Caco-2 (cell line): ENCODE measurements at regions not wholly inside any gene's neighbourhood (a gene's known extent, or its start where the extent isn't known, plus 50 kb on each side); places are given as distances from the start of the nearest gene placed in this dataset.

Experiments used
- BruUV-seq: library from RNA; stranded (reverse); fragments of 400-500 nt; replicated peaks from 2 replicates; lab custom pipeline; 2021; lab: Mats Ljungman, UMichigan
- CTCF ChIA-PET: fragments of 300-600 bp; sonication (Branson Sonifier 250); formaldehyde crosslinking; loops from one replicate; lab custom pipeline; 2022; ENCODE audit warnings: antibody characterized with exemption; lab: Charles Lee
- POLR2A ChIA-PET: fragments of 300-600 bp; sonication (Branson Sonifier 250); formaldehyde crosslinking; loops from one replicate; lab custom pipeline; 2022; ENCODE audit warnings: antibody characterized with exemption; lab: Charles Lee
- DNase-seq, 2 experiments: peaks; one replicate each; pipeline versions ENCODE4 v3.0.0 to v3.0.0-alpha.2; 2020 to 2022
- H3K27me3 ChIP-seq: replicated peaks from 2 replicates; pipeline ENCODE4 v1.6.0; 2011; ENCODE audit warnings: low read length; ENCODE audit not compliant: control insufficient read depth, insufficient read depth
- H3K36me3 ChIP-seq: 2 replicates; pipeline ENCODE4 v1.5.1; 2011; ENCODE audit warnings: low read length; ENCODE audit not compliant: control insufficient read depth, insufficient read depth
- H3K4me1 ChIP-seq: fragments of 250-450 bp; sonication (Bioruptor Pico); 2 replicates; pipeline ENCODE4 v1.5.1; 2020; ENCODE audit warnings: mild to moderate bottlenecking
- H3K4me3 ChIP-seq: 2 replicates; pipeline ENCODE4 v1.5.1; 2011; ENCODE audit warnings: low read depth, mild to moderate bottlenecking, control low read depth, low read length
- H3K9me3 ChIP-seq: fragments of 250-450 bp; sonication (Bioruptor Pico); 2 replicates; pipeline ENCODE4 v1.5.1; 2020; ENCODE audit warnings: mild to moderate bottlenecking, moderate library complexity
- H3K27ac Mint-ChIP-seq: one replicate; pipeline ENCODE4 v1.8.0; 2022; ENCODE audit warnings: mixed read lengths; ENCODE audit not compliant: unreplicated experiment
- H3K27me3 Mint-ChIP-seq: one replicate; pipeline ENCODE4 v1.8.0; 2022; ENCODE audit warnings: mixed read lengths; ENCODE audit not compliant: insufficient read depth, unreplicated experiment
- H3K36me3 Mint-ChIP-seq: one replicate; pipeline ENCODE4 v1.8.0; 2022; ENCODE audit warnings: mild to moderate bottlenecking, mixed read lengths; ENCODE audit not compliant: insufficient read depth, unreplicated experiment
- H3K4me1 Mint-ChIP-seq: one replicate; pipeline ENCODE4 v1.8.0; 2022; ENCODE audit warnings: low read depth, mixed read lengths; ENCODE audit not compliant: unreplicated experiment
- H3K4me3 Mint-ChIP-seq: one replicate; pipeline ENCODE4 v1.8.0; 2022; ENCODE audit warnings: mild to moderate bottlenecking, moderate library complexity, mixed read lengths; ENCODE audit not compliant: unreplicated experiment
- H3K9me3 Mint-ChIP-seq: one replicate; pipeline ENCODE4 v1.8.0; 2022; ENCODE audit warnings: mixed read lengths; ENCODE audit not compliant: unreplicated experiment
- intact Hi-C: fragments of 100-400 bp; cut with micrococcal nuclease; formaldehyde crosslinking; loops from one replicate; pipeline ENCODE4 v1.10.0; 2022; ENCODE audit not compliant: unreplicated experiment
- TF ChIP-seq, protein P1 (sequence below), 2 experiments: fragments of 200-600 bp in 1 of 2; IDR thresholded peaks; 1 replicate in 1 of 2; 2 replicates in 1 of 2; pipeline versions ENCODE4 v1.5.1 to v1.8.0; 2011 to 2022; ENCODE audit warnings: antibody characterized with exemption in 1 of 2, control low read depth in 1 of 2, inconsistent platforms in 1 of 2, low read depth in 1 of 2, low read length in 1 of 2, mild to moderate bottlenecking in 1 of 2, moderate library complexity in 1 of 2; ENCODE audit not compliant: insufficient read depth in 1 of 2, severe bottlenecking in 1 of 2, unreplicated experiment in 1 of 2

GRCh38 chr1:102580806-102581205 lies 527.5 kb downstream of the COL11A1 start:
- H3K4me1 Mint-ChIP-seq = no peaks in the 10 kb centered on the region
- no peak overlapping the region for H3K4me3 Mint-ChIP-seq
- H3K9me3 Mint-ChIP-seq = no peaks in the 10 kb centered on the region
- TF ChIP-seq, protein P1, sequence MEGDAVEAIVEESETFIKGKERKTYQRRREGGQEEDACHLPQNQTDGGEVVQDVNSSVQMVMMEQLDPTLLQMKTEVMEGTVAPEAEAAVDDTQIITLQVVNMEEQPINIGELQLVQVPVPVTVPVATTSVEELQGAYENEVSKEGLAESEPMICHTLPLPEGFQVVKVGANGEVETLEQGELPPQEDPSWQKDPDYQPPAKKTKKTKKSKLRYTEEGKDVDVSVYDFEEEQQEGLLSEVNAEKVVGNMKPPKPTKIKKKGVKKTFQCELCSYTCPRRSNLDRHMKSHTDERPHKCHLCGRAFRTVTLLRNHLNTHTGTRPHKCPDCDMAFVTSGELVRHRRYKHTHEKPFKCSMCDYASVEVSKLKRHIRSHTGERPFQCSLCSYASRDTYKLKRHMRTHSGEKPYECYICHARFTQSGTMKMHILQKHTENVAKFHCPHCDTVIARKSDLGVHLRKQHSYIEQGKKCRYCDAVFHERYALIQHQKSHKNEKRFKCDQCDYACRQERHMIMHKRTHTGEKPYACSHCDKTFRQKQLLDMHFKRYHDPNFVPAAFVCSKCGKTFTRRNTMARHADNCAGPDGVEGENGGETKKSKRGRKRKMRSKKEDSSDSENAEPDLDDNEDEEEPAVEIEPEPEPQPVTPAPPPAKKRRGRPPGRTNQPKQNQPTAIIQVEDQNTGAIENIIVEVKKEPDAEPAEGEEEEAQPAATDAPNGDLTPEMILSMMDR (IDR thresholded peaks at IDR 0.05; ENCODE audit: insufficient read depth in 1 of 2, low read depth in 1 of 2, low read length in 1 of 2, severe bottlenecking in 1 of 2, unreplicated experiment in 1 of 2) = no peak
- ChIA-PET POLR2A (no interaction called here), CTCF (no interaction called here)
- H3K27ac Mint-ChIP-seq = no peak overlapping the region
- no peak for DNase-seq
- intact Hi-C loops = no loop called here
- no peaks in the 10 kb centered on the region for H3K27me3 ChIP-seq
- no peaks in the 10 kb centered on the region for H3K4me1 ChIP-seq
- H3K9me3 ChIP-seq = no peaks in the 10 kb centered on the region
- H3K4me3 ChIP-seq = no peak overlapping the region
- no TSS peak for BruUV-seq
- no peaks in the 10 kb centered on the region for H3K36me3 Mint-ChIP-seq
- no peaks in the 10 kb centered on the region for H3K27me3 Mint-ChIP-seq
- no peaks in the 10 kb centered on the region for H3K36me3 ChIP-seq

- no peak overlapping the region for H3K4me3 ChIP-seq
- H3K4me1 ChIP-seq = no peaks in the 10 kb centered on the region
- Mint-ChIP-seq H3K4me3 (no peak overlapping the region), H3K9me3 (no peaks in the 10 kb centered on the region), H3K27ac (no peak overlapping the region), H3K36me3 (no peaks in the 10 kb centered on the region), H3K4me1 (no peaks in the 10 kb centered on the region), H3K27me3 (no peaks in the 10 kb centered on the region)
- no peaks in the 10 kb centered on the region for H3K36me3 ChIP-seq
- H3K27me3 ChIP-seq = no peaks in the 10 kb centered on the region
- ChIA-PET CTCF (no interaction called here), POLR2A (no interaction called here)
- no peaks in the 10 kb centered on the region for H3K9me3 ChIP-seq
- DNase-seq = no peak
- BruUV-seq = no TSS peak
- intact Hi-C loops = no loop called here
- TF ChIP-seq, protein P1 (IDR thresholded peaks at IDR 0.05; ENCODE audit: insufficient read depth in 1 of 2, low read depth in 1 of 2, low read length in 1 of 2, severe bottlenecking in 1 of 2, unreplicated experiment in 1 of 2) = no peak
Observed at GRCh38 chr1:102578804-102579203, 529.5 kb downstream of the COL11A1 start.

DNA sequence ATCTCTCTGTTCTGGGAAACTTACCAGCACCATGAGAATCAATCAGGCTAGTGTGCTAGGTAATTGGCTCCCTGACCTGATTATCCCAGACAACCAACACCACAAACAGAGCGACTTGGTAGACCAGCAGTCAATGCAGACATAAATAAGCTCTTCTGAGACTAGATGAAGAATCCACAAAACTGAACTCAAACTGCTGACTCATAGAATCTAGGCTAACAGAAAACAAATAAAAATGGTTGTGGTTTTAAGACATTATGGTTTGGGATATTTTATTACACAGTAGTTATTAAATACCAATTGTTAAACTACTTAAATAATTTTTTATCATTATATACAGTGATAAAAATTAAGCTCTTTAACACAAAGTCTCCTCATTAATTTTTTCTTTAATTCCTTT lies 535.7 kb downstream of the COL11A1 start:
- BruUV-seq = no TSS peak
- Mint-ChIP-seq H3K27me3 (no peaks in the 10 kb centered on the region), H3K27ac (no peak overlapping the region), H3K4me3 (no peak overlapping the region), H3K36me3 (no peaks in the 10 kb centered on the region), H3K4me1 (no peaks in the 10 kb centered on the region), H3K9me3 (no peaks in the 10 kb centered on the region)
- ChIA-PET CTCF (no interaction called here), POLR2A (no interaction called here)
- no peaks in the 10 kb centered on the region for H3K36me3 ChIP-seq
- intact Hi-C loops = no loop called here
- no peaks in the 10 kb centered on the region for H3K9me3 ChIP-seq
- no peaks in the 10 kb centered on the region for H3K27me3 ChIP-seq
- no peak for DNase-seq
- no peaks in the 10 kb centered on the region for H3K4me1 ChIP-seq
- TF ChIP-seq, protein P1 (IDR thresholded peaks at IDR 0.05; ENCODE audit: insufficient read depth in 1 of 2, low read depth in 1 of 2, low read length in 1 of 2, severe bottlenecking in 1 of 2, unreplicated experiment in 1 of 2) = no peak
- no peak overlapping the region for H3K4me3 ChIP-seq
